CD4-positive, alpha-beta T cell treated with Interleukin-21 for 1 hour (primary cell): ENCODE measurements at regions not wholly inside any gene's neighbourhood (a gene's known extent, or its start where the extent isn't known, plus 50 kb on each side); places are given as distances from the start of the nearest gene placed in this dataset.
"Not testable (repeated sequence)": the region's sequence is repeated elsewhere in the genome, so short reads cannot be mapped to it uniquely, and the experiment has no call there.

Experiments used
- DNase-seq: peaks from one replicate; pipeline ENCODE4 v3.0.0-alpha.2; 2020

GRCh38 chr10:9845075-9845474 lies 1172.6 kb upstream of the CELF2 start:
- no peak for DNase-seq

GRCh38 chr10:9848278-9848677 lies 1169.4 kb upstream of the CELF2 start:
- no peak for DNase-seq

GRCh38 chr10:9848981-9849380 lies 1168.7 kb upstream of the CELF2 start:
- DNase-seq: no peak

- no peak for DNase-seq
These were observed 1167.3 kb upstream of the CELF2 start for GRCh38 chr10:9850415-9850814.

GRCh38 chr10:9851808-9852207 lies 1165.9 kb upstream of the CELF2 start:
- DNase-seq: no peak

GRCh38 chr10:9853405-9854355 lies 1164.0 kb upstream of the CELF2 start:
- DNase-seq: no peak

GRCh38 chr10:9855451-9855850 lies 1162.2 kb upstream of the CELF2 start:
- DNase-seq: not testable (repeated sequence)

- no peak for DNase-seq
These were observed 1158.9 kb upstream of the CELF2 start for GRCh38 chr10:9858816-9859215.

GRCh38 chr10:9860045-9860444 lies 1157.6 kb upstream of the CELF2 start:
- no peak for DNase-seq

- no peak for DNase-seq
These were observed 1154.0 kb upstream of the CELF2 start for GRCh38 chr10:9863559-9864121.

- DNase-seq: no peak
These were observed 1149.2 kb upstream of the CELF2 start for GRCh38 chr10:9868499-9868898.

GRCh38 chr10:9869205-9869604 lies 1148.5 kb upstream of the CELF2 start:
- DNase-seq: no peak

- no peak for DNase-seq
These were observed 1148.0 kb upstream of the CELF2 start for GRCh38 chr10:9869606-9870176.

GRCh38 chr10:9875353-9875752 lies 1142.3 kb upstream of the CELF2 start:
- no peak for DNase-seq

- no peak for DNase-seq
These were observed 1139.7 kb upstream of the CELF2 start for GRCh38 chr10:9877978-9878377.

GRCh38 chr10:9878383-9878782 lies 1139.3 kb upstream of the CELF2 start:
- no peak for DNase-seq

GRCh38 chr10:9885761-9886160 lies 1131.9 kb upstream of the CELF2 start:
- DNase-seq: no peak

GRCh38 chr10:9886772-9887171 lies 1130.9 kb upstream of the CELF2 start:
- DNase-seq: no peak

GRCh38 chr10:9895453-9895852 lies 1122.2 kb upstream of the CELF2 start:
- no peak for DNase-seq

GRCh38 chr10:9895981-9896380 lies 1121.7 kb upstream of the CELF2 start:
- no peak for DNase-seq

- no peak for DNase-seq
These were observed 1118.9 kb upstream of the CELF2 start for GRCh38 chr10:9898633-9899395.

GRCh38 chr10:9900751-9901150 lies 1116.9 kb upstream of the CELF2 start:
- DNase-seq: no peak

GRCh38 chr10:9901971-9902370 lies 1115.7 kb upstream of the CELF2 start:
- DNase-seq: no peak
